ENCODE measurements at regions not wholly inside any gene's neighbourhood (a gene's known extent, or its start where the extent isn't known, plus 50 kb on each side); places are given as distances from the start of the nearest gene placed in this dataset.

DNA sequence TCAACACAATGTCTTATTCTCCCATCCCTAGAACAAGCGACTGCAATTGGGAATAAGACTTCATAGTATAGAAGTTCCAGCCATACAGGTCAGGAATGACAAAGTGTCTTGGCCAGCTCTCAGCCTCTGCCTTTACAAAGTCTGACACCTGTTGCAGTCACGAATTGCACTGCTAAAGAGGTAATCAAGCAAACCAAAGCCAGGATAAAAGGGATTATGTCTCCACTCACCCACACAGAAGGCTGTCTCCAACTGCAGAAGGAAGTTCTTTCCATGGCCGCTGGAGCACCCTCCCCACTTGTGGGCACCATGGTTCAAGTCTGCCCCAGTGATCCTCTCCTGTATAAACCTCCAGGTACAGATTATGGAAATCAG, 114.8 kb upstream of the PKDCC start:
- TF ChIP-seq, protein P1, sequence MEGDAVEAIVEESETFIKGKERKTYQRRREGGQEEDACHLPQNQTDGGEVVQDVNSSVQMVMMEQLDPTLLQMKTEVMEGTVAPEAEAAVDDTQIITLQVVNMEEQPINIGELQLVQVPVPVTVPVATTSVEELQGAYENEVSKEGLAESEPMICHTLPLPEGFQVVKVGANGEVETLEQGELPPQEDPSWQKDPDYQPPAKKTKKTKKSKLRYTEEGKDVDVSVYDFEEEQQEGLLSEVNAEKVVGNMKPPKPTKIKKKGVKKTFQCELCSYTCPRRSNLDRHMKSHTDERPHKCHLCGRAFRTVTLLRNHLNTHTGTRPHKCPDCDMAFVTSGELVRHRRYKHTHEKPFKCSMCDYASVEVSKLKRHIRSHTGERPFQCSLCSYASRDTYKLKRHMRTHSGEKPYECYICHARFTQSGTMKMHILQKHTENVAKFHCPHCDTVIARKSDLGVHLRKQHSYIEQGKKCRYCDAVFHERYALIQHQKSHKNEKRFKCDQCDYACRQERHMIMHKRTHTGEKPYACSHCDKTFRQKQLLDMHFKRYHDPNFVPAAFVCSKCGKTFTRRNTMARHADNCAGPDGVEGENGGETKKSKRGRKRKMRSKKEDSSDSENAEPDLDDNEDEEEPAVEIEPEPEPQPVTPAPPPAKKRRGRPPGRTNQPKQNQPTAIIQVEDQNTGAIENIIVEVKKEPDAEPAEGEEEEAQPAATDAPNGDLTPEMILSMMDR (IDR thresholded peaks at IDR 0.05), result no peak
- no peak for DNase-seq
- Mint-ChIP-seq H3K27ac (no peak overlapping the region), H3K27me3 (ENCODE audit: low read depth in 3 of 3) (peaks cover 2 to 6% (median 2%) of the 10 kb centered on the region in 3 donors), H3K36me3 (no peaks in the 10 kb centered on the region), H3K4me1 (peaks cover 3% of the 10 kb centered on the region), H3K9me3 (peaks cover 0 to 2% (median 0%) of the 10 kb centered on the region in 7 donors), H3K4me3 (no peak overlapping the region)
- Histone ChIP-seq H4K20me1 (ENCODE audit: insufficient read depth, low read length) (no peaks in the 10 kb centered on the region), H3K36me3 (replicated peaks in 1 of 2; ENCODE audit: control insufficient read depth in 1 of 2, insufficient read depth in 2 of 2, low read length in 2 of 2) (no peaks in the 10 kb centered on the region), H3K9ac (ENCODE audit: insufficient read depth, low read length, poor library complexity, severe bottlenecking) (no peak overlapping the region), H3K9me3 (replicated peaks in 1 of 2; ENCODE audit: control insufficient read depth in 1 of 2, insufficient read depth in 1 of 2, low read length in 2 of 2) (no peaks in the 10 kb centered on the region), H3K27ac (ENCODE audit: low read depth in 1 of 2, low read length in 2 of 2) (no peak overlapping the region), H3K4me3 (replicated peaks in 1 of 3; ENCODE audit: low read depth in 2 of 3, low read length in 3 of 3) (no peak overlapping the region), H3K27me3 (ENCODE audit: control insufficient read depth in 2 of 2, insufficient read depth in 2 of 2, low read length in 2 of 2) (no peaks in the 10 kb centered on the region), H3K4me1 (ENCODE audit: control insufficient read depth in 1 of 2, insufficient read depth in 2 of 2, low read length in 2 of 2) (no peaks in the 10 kb centered on the region), H3K4me2 (replicated peaks; ENCODE audit: extremely low read depth, low read length, poor library complexity, severe bottlenecking) (no peak overlapping the region), H3K79me2 (ENCODE audit: insufficient read depth, low read length) (no peaks in the 10 kb centered on the region), H2AFZ (ENCODE audit: insufficient read depth, low read depth, low read length, poor library complexity, severe bottlenecking) (no peak overlapping the region)
- 85% methylated on average over 3 of the region's 3 CpGs for WGBS (ENCODE audit: insufficient coverage)
- intact Hi-C loops (cut with micrococcal nuclease), result no loop called here

DNA sequence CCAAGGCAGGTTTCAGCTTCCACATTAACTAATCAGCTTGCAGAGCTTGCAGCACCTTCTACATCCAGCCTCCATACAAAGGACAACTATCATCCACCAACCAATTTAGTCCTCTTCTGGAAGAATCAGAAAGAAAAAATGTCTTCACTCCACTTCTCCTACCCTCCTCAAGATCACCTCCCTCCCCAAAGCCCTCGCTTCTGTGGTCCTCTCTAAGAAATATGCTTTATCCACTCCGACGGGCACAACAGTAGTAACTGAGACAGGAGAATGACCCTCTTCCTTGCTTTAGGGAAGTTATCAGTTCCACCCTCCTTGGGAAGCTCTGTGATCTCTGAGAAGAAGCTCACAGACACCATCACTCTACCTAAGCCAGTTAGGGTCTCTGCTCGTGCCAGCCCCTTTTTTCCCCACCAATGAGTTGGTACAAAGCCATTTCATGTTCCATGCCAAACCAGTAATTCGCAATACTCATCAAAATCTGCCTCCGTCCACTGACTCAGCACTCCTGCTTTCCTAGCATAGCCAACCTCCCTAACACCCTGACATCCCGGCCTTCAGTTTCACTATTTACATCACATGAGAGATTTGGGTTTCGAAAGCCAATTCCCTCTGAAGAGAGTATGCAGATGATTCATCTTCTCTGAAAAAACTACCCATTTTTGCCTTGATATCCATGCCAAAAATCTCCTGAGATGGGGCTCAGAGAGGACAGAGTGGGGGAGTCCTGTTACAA, 114.1 kb upstream of the PKDCC start:
- Mint-ChIP-seq H3K36me3 (no peaks in the 10 kb centered on the region), H3K27me3 (ENCODE audit: low read depth in 3 of 3) (peaks cover 2 to 5% (median 2%) of the 10 kb centered on the region in 3 donors), H3K27ac (peak overlapping the region in 1 of 7 donors; percentile 6), H3K4me1 (peaks cover 3% of the 10 kb centered on the region), H3K9me3 (peaks cover 0 to 2% (median 0%) of the 10 kb centered on the region in 7 donors), H3K4me3 (no peak overlapping the region)
- no peak overlapping the region for H3K27ac ChIP-seq (ENCODE audit: low read depth in 1 of 2, low read length in 2 of 2)
- no peaks in the 10 kb centered on the region for H3K36me3 ChIP-seq (replicated peaks in 1 of 2; ENCODE audit: control insufficient read depth in 1 of 2, insufficient read depth in 2 of 2, low read length in 2 of 2)
- H3K27me3 ChIP-seq (ENCODE audit: control insufficient read depth in 2 of 2, insufficient read depth in 2 of 2, low read length in 2 of 2), result no peaks in the 10 kb centered on the region
- H3K9ac ChIP-seq (ENCODE audit: insufficient read depth, low read length, poor library complexity, severe bottlenecking), result no peak overlapping the region
- no peaks in the 10 kb centered on the region for H3K9me3 ChIP-seq (replicated peaks in 1 of 2; ENCODE audit: control insufficient read depth in 1 of 2, insufficient read depth in 1 of 2, low read length in 2 of 2)
- H3K4me1 ChIP-seq (ENCODE audit: control insufficient read depth in 1 of 2, insufficient read depth in 2 of 2, low read length in 2 of 2), result no peaks in the 10 kb centered on the region
- no peak overlapping the region for H3K4me2 ChIP-seq (replicated peaks; ENCODE audit: extremely low read depth, low read length, poor library complexity, severe bottlenecking)
- no peak overlapping the region for H2AFZ ChIP-seq (ENCODE audit: insufficient read depth, low read depth, low read length, poor library complexity, severe bottlenecking)
- no peaks in the 10 kb centered on the region for H3K79me2 ChIP-seq (ENCODE audit: insufficient read depth, low read length)
- peak in 2 of 3 donors; percentile 2 to 10 for DNase-seq
- H3K4me3 ChIP-seq (replicated peaks in 1 of 3; ENCODE audit: low read depth in 2 of 3, low read length in 3 of 3), result no peak overlapping the region
- WGBS (ENCODE audit: insufficient coverage), result 76% methylated on average over 6 of the region's 8 CpGs
- TF ChIP-seq, protein P1 (IDR thresholded peaks at IDR 0.05), result no peak
- intact Hi-C loops (cut with micrococcal nuclease), result no loop called here
- no peaks in the 10 kb centered on the region for H4K20me1 ChIP-seq (ENCODE audit: insufficient read depth, low read length)
